NOMO-1 treated with dmso at 0.1 percent for 144 hours (cell line): ENCODE measurements at regions not wholly inside any gene's neighbourhood (a gene's known extent, or its start where the extent isn't known, plus 50 kb on each side); places are given as distances from the start of the nearest gene placed in this dataset.

Experiments
- DNase-seq: peaks from one replicate; lab custom pipeline; 2025; ENCODE audit not compliant: unreplicated experiment; lab: John Stamatoyannopoulos, UW

GRCh38 chr7:50209461-50210135, 94.9 kb upstream of the IKZF1 start:
- no peak for DNase-seq

DNA sequence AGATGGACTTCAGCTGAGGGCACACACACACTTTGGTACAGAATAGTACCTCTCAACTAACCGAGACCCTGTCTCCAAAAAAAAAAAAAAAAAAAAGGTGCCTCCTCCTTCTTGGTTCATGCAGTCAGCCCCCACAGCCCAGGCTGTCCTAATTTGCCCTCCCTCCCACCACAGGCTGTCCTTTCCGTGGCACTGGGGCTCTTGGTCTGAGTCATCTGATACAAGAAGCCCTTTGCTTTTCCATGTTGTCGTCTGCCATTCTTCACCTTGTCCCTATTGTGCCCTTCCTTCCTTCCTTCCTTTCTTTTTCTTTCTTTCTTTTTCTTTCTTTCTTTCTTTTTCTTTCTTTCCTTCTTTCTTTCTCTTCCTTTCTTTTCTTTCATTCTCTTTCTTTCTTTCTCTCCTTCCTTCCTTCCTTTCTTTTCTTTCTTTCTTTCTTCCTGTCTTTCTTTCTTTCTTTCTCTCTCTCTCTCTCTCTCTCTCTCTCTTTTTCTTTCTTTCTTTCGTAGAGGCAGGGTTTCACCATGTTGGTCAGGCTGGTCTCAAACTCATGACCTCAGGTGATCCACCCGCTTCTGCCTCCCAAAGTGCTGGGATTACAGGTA, 96.0 kb upstream of the IKZF1 start:
- no peak for DNase-seq

DNA sequence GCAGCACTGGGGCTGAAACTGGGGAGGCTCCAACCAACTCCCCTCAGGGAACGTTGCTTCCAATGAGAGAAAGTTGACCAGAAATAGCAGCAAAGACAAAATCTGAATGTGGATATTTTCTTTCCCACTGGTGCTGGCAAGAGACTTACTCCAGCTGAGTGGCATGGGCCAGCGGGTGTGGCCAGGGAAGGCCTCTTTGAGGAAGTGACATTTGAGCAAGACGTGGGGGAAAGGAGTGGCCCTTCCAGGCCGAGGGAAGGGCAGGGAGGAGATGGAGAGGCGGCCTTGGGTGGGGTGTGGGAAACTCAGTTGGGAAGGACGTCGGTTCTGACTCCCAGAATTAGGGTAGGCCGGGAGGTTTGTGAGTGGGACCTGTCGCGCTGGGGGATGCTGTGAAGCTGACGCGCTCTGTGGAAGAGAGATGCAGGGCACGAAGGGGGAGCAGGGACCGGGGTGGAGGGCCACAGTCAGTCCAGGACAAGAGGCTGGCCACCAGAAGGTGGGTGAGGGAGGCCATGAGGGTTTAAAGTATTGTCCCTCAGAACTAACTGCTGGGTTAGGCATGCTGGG, 96.7 kb upstream of the IKZF1 start:
- no peak for DNase-seq

DNA sequence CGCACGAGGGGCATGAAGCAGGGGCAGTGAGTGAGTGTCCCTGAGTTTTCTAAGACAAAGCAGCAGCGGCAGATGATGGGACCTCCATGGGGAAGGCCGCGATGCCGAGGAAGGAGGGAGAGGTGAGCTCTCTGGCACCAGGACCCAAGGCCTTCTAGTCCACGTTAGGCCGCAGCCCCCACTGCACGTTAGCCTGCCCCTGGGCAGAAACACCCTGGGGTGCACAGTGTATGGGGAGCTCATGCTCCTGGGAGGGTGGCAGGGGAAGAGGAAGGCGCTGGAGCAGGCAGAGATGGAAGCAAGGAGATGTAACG, 97.3 kb upstream of the IKZF1 start:
- DNase-seq: no peak

DNA sequence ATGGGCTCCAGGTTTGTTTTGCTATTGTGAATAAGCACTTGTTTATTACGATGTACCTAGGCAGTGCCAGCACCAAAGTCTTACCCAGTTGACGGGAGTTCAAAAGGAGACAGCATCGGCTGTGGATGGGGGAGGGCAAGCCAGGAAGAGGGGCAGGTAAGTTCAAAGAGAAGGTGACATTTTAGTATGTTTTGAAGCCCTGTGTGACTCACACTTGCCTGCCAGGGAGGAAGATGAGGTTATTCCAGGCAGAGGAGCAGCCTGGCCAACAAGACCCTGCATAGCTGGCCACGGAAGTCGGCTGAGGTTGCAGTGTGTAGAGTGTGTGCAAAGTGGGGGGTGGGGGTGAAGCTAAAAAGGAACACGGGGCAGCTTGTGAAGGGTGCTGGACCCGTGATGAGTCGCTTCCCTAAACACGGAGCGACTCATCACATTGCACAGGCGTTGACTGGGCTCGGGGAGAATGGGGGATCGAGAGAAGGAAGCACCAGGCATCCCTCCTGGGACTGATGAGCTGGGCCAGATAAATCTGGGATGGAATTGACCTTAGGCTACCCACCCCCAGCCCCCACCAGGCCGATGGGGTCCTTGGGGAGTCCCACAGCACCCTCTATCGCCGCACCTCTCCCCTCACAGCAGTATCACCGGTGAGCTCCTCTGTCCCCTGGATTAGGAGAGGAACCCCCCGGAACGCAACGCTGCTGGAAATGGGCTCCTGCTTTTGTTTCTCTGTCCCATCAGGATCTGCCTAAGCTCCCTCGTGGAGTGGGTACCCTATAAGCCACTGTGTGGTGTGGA, 97.9 kb upstream of the IKZF1 start:
- DNase-seq: no peak

DNA sequence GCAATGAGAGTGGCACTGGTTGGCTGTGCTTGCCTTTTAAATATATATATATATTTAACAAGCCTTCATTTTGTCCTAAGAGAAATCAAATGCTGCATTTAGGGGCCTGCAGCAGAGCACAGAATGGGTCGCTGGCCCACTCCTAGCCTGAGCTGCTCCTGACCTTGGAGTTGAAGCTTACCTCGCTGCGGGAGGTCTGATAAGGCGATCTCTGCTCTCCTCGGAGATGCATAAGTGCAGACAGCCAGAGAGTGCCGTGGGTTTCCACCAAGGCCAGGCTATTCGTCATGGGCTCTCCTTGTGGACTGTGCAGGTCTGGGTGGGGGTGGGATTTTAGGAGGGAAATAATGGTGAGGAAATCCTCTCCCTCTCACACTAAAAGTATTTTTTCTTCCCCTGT, 99.5 kb upstream of the IKZF1 start:
- DNase-seq: no peak

DNA sequence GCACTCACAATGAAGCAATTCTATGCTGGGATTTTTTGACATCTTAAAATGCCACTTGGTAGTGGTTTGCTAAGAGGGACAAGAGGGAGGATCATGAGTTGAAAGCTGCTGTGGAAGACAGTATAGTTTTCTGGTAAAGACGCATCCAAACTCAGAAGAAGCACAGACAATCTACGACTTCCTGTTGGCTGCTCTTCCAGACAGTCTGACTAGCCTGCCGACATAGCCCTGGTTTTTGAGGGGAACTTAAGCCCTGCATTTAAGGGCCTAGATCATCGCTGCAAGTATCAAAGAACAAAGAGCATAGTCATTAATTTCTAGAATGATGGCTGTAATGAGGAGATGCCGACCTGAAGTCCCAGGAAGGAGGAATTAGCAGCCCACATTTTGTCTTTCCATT, 99.9 kb upstream of the IKZF1 start:
- DNase-seq: no peak

DNA sequence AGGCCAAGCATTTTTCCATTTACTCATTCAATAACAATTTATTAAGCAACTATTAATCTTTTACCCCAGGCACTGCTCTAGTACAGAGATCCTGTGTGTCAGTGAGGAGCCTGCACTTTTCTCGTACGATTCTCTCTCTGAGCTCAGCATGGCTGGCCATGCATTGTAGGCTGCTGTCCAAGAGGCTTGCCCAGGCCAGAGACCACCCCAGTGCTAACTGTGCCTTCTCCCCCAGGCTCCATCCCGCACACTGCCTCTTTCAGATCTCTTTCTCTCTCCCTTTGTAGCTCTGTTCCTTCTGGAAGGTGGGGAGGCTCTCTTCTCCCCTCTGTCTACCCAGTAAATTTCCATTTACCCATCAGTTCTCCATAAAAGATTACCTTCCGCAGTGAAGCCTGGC, 101.0 kb upstream of the IKZF1 start:
- no peak for DNase-seq

DNA sequence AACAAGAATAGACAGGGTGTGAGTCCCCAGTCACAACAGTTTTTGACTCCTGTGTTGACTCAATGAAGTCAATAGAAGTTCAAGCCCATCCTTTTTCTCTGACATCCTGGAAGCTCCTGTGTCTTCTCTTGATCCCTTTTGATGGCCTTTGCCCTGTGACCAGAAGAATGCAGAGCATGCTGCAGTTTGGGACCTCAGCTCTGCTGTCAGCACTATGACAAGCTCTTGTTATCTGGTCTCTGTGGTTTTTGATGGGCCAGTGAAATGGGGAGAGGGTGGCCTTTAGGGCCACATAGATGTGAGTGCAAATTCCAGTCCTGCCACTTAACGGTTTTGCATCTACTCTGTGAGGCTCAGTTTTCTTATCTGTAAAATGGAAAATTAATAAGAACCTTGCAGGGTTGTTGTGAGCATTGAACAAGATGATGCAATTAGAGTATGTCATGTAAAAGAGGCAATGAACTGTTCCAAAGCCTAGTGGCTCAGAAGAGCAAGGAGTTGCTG, 102.4 kb upstream of the IKZF1 start:
- DNase-seq: no peak

DNA sequence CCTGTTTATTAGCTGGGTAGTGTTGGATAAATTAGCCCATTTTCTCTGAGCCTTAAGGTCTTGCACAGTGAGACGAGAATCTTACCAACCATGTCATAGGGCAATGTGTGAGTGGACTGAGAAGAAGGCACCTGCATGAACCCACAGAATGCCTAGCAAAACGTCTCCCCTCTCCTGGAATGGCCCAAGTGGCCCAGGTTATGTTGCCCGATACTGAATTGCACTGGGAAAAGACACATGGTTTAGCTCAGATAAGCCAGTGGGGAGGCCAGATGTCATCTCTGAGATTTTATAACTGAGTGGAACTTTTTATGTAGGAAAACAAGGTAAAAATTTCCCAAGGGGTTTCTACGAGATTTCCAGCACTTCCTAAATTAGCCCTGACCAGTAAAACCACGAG, 104.7 kb upstream of the IKZF1 start:
- DNase-seq: no peak

GRCh38 chr7:50197549-50197948, 104.5 kb upstream of the ZPBP start:
- DNase-seq: no peak

GRCh38 chr7:50196719-50197118, 103.7 kb upstream of the ZPBP start:
- no peak for DNase-seq

DNA sequence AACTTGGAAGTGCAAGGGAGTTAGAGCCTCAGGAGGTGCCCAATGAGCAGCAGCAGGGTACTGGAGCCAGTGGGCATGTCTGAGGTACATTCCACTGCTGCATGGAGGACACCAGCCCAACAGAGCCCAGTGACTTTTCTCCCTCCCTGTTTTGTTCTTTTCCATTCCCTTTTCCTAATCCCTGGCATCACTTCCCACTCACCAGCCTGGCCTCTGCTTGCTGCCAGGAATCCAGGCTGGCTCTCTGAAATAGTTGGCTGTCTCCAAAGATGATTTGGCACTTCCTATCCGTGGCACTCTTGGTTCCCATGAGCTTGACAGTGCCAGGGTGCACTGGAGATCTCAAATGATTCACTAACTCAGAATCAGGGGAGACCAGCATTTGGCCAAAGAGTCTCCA, 97.7 kb upstream of the ZPBP start:
- no peak for DNase-seq

DNA sequence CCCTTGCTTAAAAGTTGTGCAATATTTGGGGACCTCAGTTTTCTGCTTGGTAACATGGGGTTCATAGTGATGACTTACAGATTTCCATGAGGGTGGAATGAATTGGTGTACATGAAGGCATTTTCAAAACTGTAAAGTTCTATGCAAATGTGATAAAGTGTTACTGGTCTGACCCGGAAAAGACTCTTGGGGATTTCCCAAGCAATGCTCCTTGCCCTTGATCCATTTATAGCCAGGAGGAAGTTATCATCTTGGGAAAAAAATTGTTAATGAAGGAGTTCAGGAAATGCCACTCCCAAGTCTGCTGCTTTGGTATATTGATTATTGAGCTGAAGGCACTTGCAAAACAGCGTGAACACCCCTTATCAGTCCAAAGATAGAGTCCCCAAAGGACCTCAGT, 96.3 kb upstream of the ZPBP start:
- no peak for DNase-seq

GRCh38 chr7:50185951-50186682, 93.1 kb upstream of the ZPBP start:
- no peak for DNase-seq

GRCh38 chr7:50185208-50185607, 92.2 kb upstream of the ZPBP start:
- DNase-seq: no peak

DNA sequence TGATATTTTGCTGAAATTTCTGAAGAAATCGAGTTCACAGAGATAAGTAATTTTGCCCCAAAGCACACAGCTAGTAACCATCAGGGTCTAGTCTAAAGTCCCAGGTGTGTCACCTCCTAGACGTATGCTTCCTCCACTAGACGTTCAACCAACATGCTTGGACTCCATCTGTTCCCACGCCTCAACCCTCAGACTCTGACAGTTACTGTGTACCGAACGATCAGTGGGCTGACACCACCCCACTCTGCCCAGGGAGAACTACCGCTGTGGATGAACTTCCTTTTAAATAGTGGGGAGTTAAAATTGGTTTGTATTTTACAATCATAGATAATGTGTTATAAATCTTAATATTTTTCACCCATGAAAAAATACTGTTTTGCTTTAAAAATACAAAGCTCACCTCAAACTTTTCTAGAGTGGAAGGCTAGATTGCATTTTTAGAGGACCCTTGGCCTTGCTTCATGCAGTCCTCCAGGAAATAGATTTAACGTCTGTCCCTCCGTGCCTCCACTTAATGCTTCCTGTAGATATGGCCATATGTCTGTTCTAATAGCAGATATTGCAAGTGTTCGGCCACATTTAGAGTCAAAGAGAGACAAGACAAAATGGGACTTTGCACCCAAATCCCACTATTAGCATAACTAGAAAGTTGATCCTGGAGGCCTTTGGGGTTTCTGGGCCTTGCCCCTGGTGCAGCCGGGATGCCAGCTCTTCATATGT, 91.4 kb upstream of the ZPBP start:
- DNase-seq: no peak

DNA sequence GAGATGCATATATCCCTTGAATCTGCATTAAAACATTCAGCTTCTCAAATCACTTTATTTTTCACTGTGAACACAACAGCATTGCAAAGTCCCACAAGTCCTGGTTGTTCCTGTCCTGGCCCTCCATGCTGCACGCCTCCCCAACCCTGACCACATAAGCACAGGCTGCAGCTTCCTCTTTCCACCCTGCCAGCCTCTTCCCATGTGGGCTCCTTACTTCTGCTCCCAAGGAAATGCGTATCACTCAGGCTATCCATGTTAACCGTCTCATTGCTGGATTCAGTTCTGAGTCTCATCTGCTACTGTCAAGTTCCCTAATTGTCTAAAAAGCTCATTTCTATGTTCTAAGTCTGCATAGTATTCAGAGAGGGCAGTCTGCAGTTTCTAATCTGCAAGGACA, 89.7 kb upstream of the ZPBP start:
- peak; percentile 46 for DNase-seq

DNA sequence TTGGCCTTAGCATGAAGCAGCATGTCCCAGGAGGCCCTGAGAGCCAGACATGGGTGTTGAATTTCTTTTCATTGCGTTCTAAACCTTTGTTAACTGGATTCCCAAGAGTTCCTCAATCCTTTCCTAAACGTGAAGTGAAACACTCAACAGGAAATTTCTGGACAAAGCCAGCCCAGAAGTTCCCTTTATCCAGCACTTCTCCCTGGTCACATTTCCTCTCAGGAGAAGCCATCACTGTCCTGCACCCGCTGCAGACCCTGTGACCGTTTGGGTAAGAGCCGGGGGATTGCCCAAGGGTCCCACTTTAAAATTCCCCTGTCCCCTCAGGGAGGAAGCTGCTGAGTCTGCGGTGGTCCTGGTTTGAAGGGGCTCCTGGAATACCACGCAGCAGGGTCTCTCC, 88.0 kb upstream of the ZPBP start:
- no peak for DNase-seq

GRCh38 chr7:50178166-50178565, 85.1 kb upstream of the ZPBP start:
- no peak for DNase-seq

GRCh38 chr7:50174948-50175347, 81.9 kb upstream of the ZPBP start:
- DNase-seq: no peak
